Trophoblast cell (in vitro differentiated cells and primary cell): ENCODE measurements at regions not wholly inside any gene's neighbourhood (a gene's known extent, or its start where the extent isn't known, plus 50 kb on each side); places are given as distances from the start of the nearest gene placed in this dataset.
"Not testable (repeated sequence)": the region's sequence is repeated elsewhere in the genome, so short reads cannot be mapped to it uniquely, and the experiment has no call there.

Source experiments
- DNase-seq, 2 donors: peaks; one replicate each; pipeline ENCODE4 v3.0.0-alpha.2; 2016
- H2AFZ ChIP-seq: 2 replicates; pipeline ENCODE4 v1.6.1; 2013; ENCODE audit warnings: low read length, moderate library complexity, mild to moderate bottlenecking; ENCODE audit not compliant: insufficient read depth, poor library complexity
- H2AK5ac ChIP-seq: 2 replicates; pipeline ENCODE4 v1.6.1; 2013; ENCODE audit warnings: mild to moderate bottlenecking, low read length
- H2BK120ac ChIP-seq: 2 replicates; pipeline ENCODE4 v1.6.1; 2013; ENCODE audit warnings: low read length, mild to moderate bottlenecking, moderate library complexity; ENCODE audit not compliant: insufficient read depth, poor library complexity
- H2BK12ac ChIP-seq: 2 replicates; pipeline ENCODE4 v1.6.1; 2013; ENCODE audit warnings: mild to moderate bottlenecking, low read length, moderate library complexity
- H2BK5ac ChIP-seq: 2 replicates; pipeline ENCODE4 v1.6.1; 2013; ENCODE audit warnings: low read length, low read depth, moderate library complexity, mild to moderate bottlenecking; ENCODE audit not compliant: poor library complexity
- H3K14ac ChIP-seq: 2 replicates; pipeline ENCODE4 v1.6.1; 2013; ENCODE audit warnings: mild to moderate bottlenecking, low read length
- H3K18ac ChIP-seq: 2 replicates; pipeline ENCODE4 v1.6.1; 2013; ENCODE audit warnings: mild to moderate bottlenecking, low read length
- H3K23ac ChIP-seq: 2 replicates; pipeline ENCODE4 v1.6.1; 2013; ENCODE audit warnings: low read length
- H3K27ac ChIP-seq: 2 replicates; pipeline ENCODE4 v1.5.1; 2013; ENCODE audit warnings: low read depth, mild to moderate bottlenecking, inconsistent platforms, low read length, moderate library complexity
- H3K27me3 ChIP-seq: 2 replicates; pipeline ENCODE4 v1.6.1; 2013; ENCODE audit warnings: inconsistent platforms, mild to moderate bottlenecking, low read length, moderate library complexity; ENCODE audit not compliant: insufficient read depth
- H3K36me3 ChIP-seq, 2 experiments: 1 replicate in 1 of 2; 2 replicates in 1 of 2; pipeline ENCODE4 v1.6.1; 2013; ENCODE audit warnings: low read length in 2 of 2, mild to moderate bottlenecking in 2 of 2, moderate library complexity in 1 of 2; ENCODE audit not compliant: insufficient read depth in 2 of 2, control insufficient read depth in 1 of 2
- H3K4ac ChIP-seq: 2 replicates; pipeline ENCODE4 v1.6.1; 2013; ENCODE audit warnings: low read depth, mild to moderate bottlenecking, low read length, moderate library complexity
- H3K4me1 ChIP-seq, 2 experiments: 1 replicate in 1 of 2; 2 replicates in 1 of 2; pipeline ENCODE4 v1.6.1; 2013; ENCODE audit warnings: low read length in 2 of 2, mild to moderate bottlenecking in 2 of 2, moderate library complexity in 1 of 2; ENCODE audit not compliant: insufficient read depth in 2 of 2, control insufficient read depth in 1 of 2
- H3K4me2 ChIP-seq: 2 replicates; pipeline ENCODE4 v1.6.1; 2013; ENCODE audit warnings: inconsistent platforms, mild to moderate bottlenecking, low read length, moderate library complexity
- H3K4me3 ChIP-seq: 2 replicates; pipeline ENCODE4 v1.5.1; 2013; ENCODE audit warnings: mild to moderate bottlenecking, low read depth, low read length, inconsistent platforms
- H3K79me1 ChIP-seq: one replicate; pipeline ENCODE4 v1.6.1; 2013; ENCODE audit warnings: low read length
- H3K79me2 ChIP-seq: 2 replicates; pipeline ENCODE4 v1.6.1; 2013; ENCODE audit warnings: low read length, mild to moderate bottlenecking; ENCODE audit not compliant: control insufficient read depth, insufficient read depth, poor library complexity
- H3K9ac ChIP-seq: 2 replicates; pipeline ENCODE4 v1.6.1; 2013; ENCODE audit warnings: mild to moderate bottlenecking, low read length
- H3K9me3 ChIP-seq: 2 replicates; pipeline ENCODE4 v1.6.1; 2013; ENCODE audit warnings: low read depth, mild to moderate bottlenecking, control low read depth, inconsistent platforms, low read length; ENCODE audit not compliant: insufficient read depth
- H4K12ac ChIP-seq: 2 replicates; pipeline ENCODE4 v1.6.1; 2013; ENCODE audit warnings: low read depth, mild to moderate bottlenecking, low read length, moderate library complexity
- H4K8ac ChIP-seq: 2 replicates; pipeline ENCODE4 v1.6.1; 2013; ENCODE audit warnings: low read depth, mild to moderate bottlenecking, low read length, moderate library complexity
- H4K91ac ChIP-seq: one replicate; pipeline ENCODE4 v1.6.1; 2013; ENCODE audit warnings: low read depth, mild to moderate bottlenecking, low read length, moderate library complexity
- WGBS: extraction: QIAGEN DNeasy Blood & Tissue Kit; methylation state at CpG from one replicate; pipeline ENCODE4 v1.1.7; 2013; ENCODE audit warnings: missing lambda C conversion rate; ENCODE audit not compliant: insufficient read length, insufficient coverage; ENCODE audit errors: extremely low coverage; 5-methylcytosine and 5-hydroxymethylcytosine counted together

GRCh38 chr3:104040896-104041295 lies 1325.8 kb upstream of the ALCAM start:
- no peak overlapping the region for H2BK5ac ChIP-seq
- no peak overlapping the region for H2BK12ac ChIP-seq
- no peak overlapping the region for H3K4me3 ChIP-seq
- no peak overlapping the region for H3K4me2 ChIP-seq
- no peak overlapping the region for H3K23ac ChIP-seq
- no peak overlapping the region for H4K91ac ChIP-seq
- H2AFZ ChIP-seq: no peak overlapping the region
- no peak for DNase-seq
- H2AK5ac ChIP-seq: no peak overlapping the region
- H3K18ac ChIP-seq: no peak overlapping the region
- H3K14ac ChIP-seq: no peak overlapping the region
- H3K36me3 ChIP-seq: no peaks in the 10 kb centered on the region
- H3K79me2 ChIP-seq: no peaks in the 10 kb centered on the region
- no peaks in the 10 kb centered on the region for H3K27me3 ChIP-seq
- no peak overlapping the region for H3K4ac ChIP-seq
- no peaks in the 10 kb centered on the region for H3K79me1 ChIP-seq
- no peaks in the 10 kb centered on the region for H3K4me1 ChIP-seq
- no peak overlapping the region for H3K9ac ChIP-seq
- H3K9me3 ChIP-seq: no peaks in the 10 kb centered on the region
- no peak overlapping the region for H3K27ac ChIP-seq
- no peak overlapping the region for H2BK120ac ChIP-seq
- no peak overlapping the region for H4K8ac ChIP-seq
- no peak overlapping the region for H4K12ac ChIP-seq

- H4K12ac ChIP-seq, H3K18ac ChIP-seq, H2AFZ ChIP-seq, H3K27me3 ChIP-seq, H3K9me3 ChIP-seq, H4K8ac ChIP-seq, H3K23ac ChIP-seq, H3K14ac ChIP-seq, H2BK5ac ChIP-seq, H4K91ac ChIP-seq, H3K79me1 ChIP-seq, H3K36me3 ChIP-seq, H2BK12ac ChIP-seq, H3K27ac ChIP-seq, H3K4ac ChIP-seq, H3K4me3 ChIP-seq, H3K9ac ChIP-seq, H3K4me1 ChIP-seq, H2BK120ac ChIP-seq, H3K79me2 ChIP-seq, H2AK5ac ChIP-seq, DNase-seq, H3K4me2 ChIP-seq: not testable (repeated sequence)
- WGBS: no CpG with 5 or more reads among the region's 5 CpGs
These were observed 1323.6 kb upstream of the ALCAM start for GRCh38 chr3:104043001-104043543.

- Histone ChIP-seq H2BK5ac (no peak overlapping the region), H3K9me3 (no peaks in the 10 kb centered on the region), H3K18ac (no peak overlapping the region), H3K9ac (no peak overlapping the region), H3K27me3 (no peaks in the 10 kb centered on the region), H3K4me3 (no peak overlapping the region), H2AFZ (no peak overlapping the region), H4K91ac (no peak overlapping the region), H3K23ac (no peak overlapping the region), H3K4me1 (no peaks in the 10 kb centered on the region), H2BK12ac (no peak overlapping the region), H3K27ac (no peak overlapping the region), H3K4me2 (no peak overlapping the region), H3K36me3 (no peaks in the 10 kb centered on the region), H3K14ac (no peak overlapping the region), H3K79me1 (no peaks in the 10 kb centered on the region), H2BK120ac (no peak overlapping the region), H3K79me2 (no peaks in the 10 kb centered on the region), H2AK5ac (no peak overlapping the region), H4K12ac (no peak overlapping the region), H3K4ac (no peak overlapping the region), H4K8ac (no peak overlapping the region)
- DNase-seq: no peak
- WGBS: no CpG with 5 or more reads among the region's 1 CpG
These were observed 1322.7 kb upstream of the ALCAM start for GRCh38 chr3:104044002-104044401.

GRCh38 chr3:104066658-104067057 lies 1300.1 kb upstream of the ALCAM start:
- H3K18ac ChIP-seq: no peak overlapping the region
- H2BK12ac ChIP-seq: no peak overlapping the region
- H3K9me3 ChIP-seq: no peaks in the 10 kb centered on the region
- no peak overlapping the region for H3K23ac ChIP-seq
- H4K91ac ChIP-seq: no peak overlapping the region
- H3K9ac ChIP-seq: no peak overlapping the region
- peak; percentile 3 to 60 for DNase-seq
- no peaks in the 10 kb centered on the region for H3K36me3 ChIP-seq
- no peak overlapping the region for H3K4ac ChIP-seq
- no peaks in the 10 kb centered on the region for H3K79me1 ChIP-seq
- no peaks in the 10 kb centered on the region for H3K27me3 ChIP-seq
- no peak overlapping the region for H2AFZ ChIP-seq
- H3K14ac ChIP-seq: no peak overlapping the region
- no peak overlapping the region for H3K4me3 ChIP-seq
- no peak overlapping the region for H2BK5ac ChIP-seq
- H2BK120ac ChIP-seq: no peak overlapping the region
- no peak overlapping the region for H2AK5ac ChIP-seq
- no peak overlapping the region for H4K12ac ChIP-seq
- H3K4me1 ChIP-seq: no peaks in the 10 kb centered on the region
- WGBS: no CpG with 5 or more reads among the region's 2 CpGs
- H3K79me2 ChIP-seq: no peaks in the 10 kb centered on the region
- H3K27ac ChIP-seq: no peak overlapping the region
- no peak overlapping the region for H4K8ac ChIP-seq
- no peak overlapping the region for H3K4me2 ChIP-seq
